Neural progenitor cell (in vitro differentiated cells): ENCODE measurements at regions not wholly inside any gene's neighbourhood (a gene's known extent, or its start where the extent isn't known, plus 50 kb on each side); places are given as distances from the start of the nearest gene placed in this dataset.

Experiments used
- DNase-seq: peaks from one replicate; pipeline ENCODE4 v3.0.0-alpha.2; 2016; ENCODE audit warnings: low spot score
- H2AFZ ChIP-seq: fragments of 200-600 bp; sonication (generic); replicated peaks from 2 replicates; pipeline ENCODE4 v1.6.1; 2016; ENCODE audit warnings: antibody characterized with exemption
- H3F3A ChIP-seq: fragments of 200-600 bp; sonication (generic); 2 replicates; pipeline ENCODE4 v1.6.1; 2016; ENCODE audit warnings: antibody characterized with exemption, low read depth
- H3K27ac ChIP-seq: fragments of 200-600 bp; sonication (generic); 2 replicates; pipeline ENCODE4 v1.5.1; 2016; ENCODE audit warnings: mild to moderate bottlenecking
- H3K27me3 ChIP-seq: fragments of 200-600 bp; sonication (generic); 2 replicates; pipeline ENCODE4 v1.6.1; 2016; ENCODE audit warnings: mild to moderate bottlenecking, moderate library complexity
- H3K36me3 ChIP-seq: fragments of 200-600 bp; sonication (generic); 2 replicates; pipeline ENCODE4 v1.5.1; 2016
- H3K4me1 ChIP-seq: fragments of 200-600 bp; sonication (generic); 2 replicates; pipeline ENCODE4 v1.6.1; 2016; ENCODE audit warnings: mixed run types
- H3K4me2 ChIP-seq: fragments of 200-600 bp; sonication (generic); 2 replicates; pipeline ENCODE4 v1.6.1; 2016
- H3K4me3 ChIP-seq: fragments of 200-600 bp; sonication (generic); 2 replicates; pipeline ENCODE4 v1.5.1; 2016
- H3K79me2 ChIP-seq: fragments of 200-600 bp; sonication (generic); 2 replicates; pipeline ENCODE4 v1.6.1; 2016; ENCODE audit warnings: low read depth
- H3K9ac ChIP-seq: fragments of 200-600 bp; sonication (generic); 2 replicates; pipeline ENCODE4 v1.6.1; 2016
- H3K9me3 ChIP-seq: fragments of 200-600 bp; sonication (generic); 2 replicates; pipeline ENCODE4 v1.5.1; 2016; ENCODE audit warnings: low read depth
- H4K20me1 ChIP-seq: fragments of 200-600 bp; sonication (generic); 2 replicates; pipeline ENCODE4 v1.6.1; 2016; ENCODE audit warnings: low read depth
- H3K27ac Mint-ChIP-seq: 3 replicates; pipeline ENCODE4 v1.8.0; 2021; ENCODE audit warnings: mixed read lengths
- H3K27me3 Mint-ChIP-seq: 2 replicates; pipeline ENCODE4 v1.8.0; 2022; ENCODE audit warnings: low read depth, mild to moderate bottlenecking, inconsistent platforms, moderate library complexity, mixed read lengths; ENCODE audit not compliant: insufficient read depth
- H3K36me3 Mint-ChIP-seq: 3 replicates; pipeline ENCODE4 v1.8.0; 2021; ENCODE audit warnings: mixed read lengths
- H3K4me1 Mint-ChIP-seq: 3 replicates; pipeline ENCODE4 v1.8.0; 2021; ENCODE audit warnings: mixed read lengths
- H3K4me3 Mint-ChIP-seq: 3 replicates; pipeline ENCODE4 v1.8.0; 2021; ENCODE audit warnings: mild to moderate bottlenecking, moderate library complexity, mixed read lengths
- H3K9me3 Mint-ChIP-seq: 3 replicates; pipeline ENCODE4 v1.8.0; 2020; ENCODE audit warnings: mixed read lengths
- EZH2 ChIP-seq: fragments of 200-600 bp; sonication (generic); IDR thresholded peaks from 2 replicates; pipeline ENCODE4 v1.6.1; 2017; ENCODE audit warnings: antibody characterized with exemption, mild to moderate bottlenecking, moderate library complexity
- EZH2phosphoT487 ChIP-seq: fragments of 200-600 bp; sonication (generic); IDR thresholded peaks from 2 replicates; pipeline ENCODE4 v1.6.1; 2017; ENCODE audit warnings: antibody characterized with exemption
- TF ChIP-seq, protein P1 (sequence below): fragments of 200-600 bp; sonication (generic); IDR thresholded peaks from 2 replicates; pipeline ENCODE4 v1.5.1; 2017; ENCODE audit warnings: antibody characterized with exemption, mild to moderate bottlenecking

DNA sequence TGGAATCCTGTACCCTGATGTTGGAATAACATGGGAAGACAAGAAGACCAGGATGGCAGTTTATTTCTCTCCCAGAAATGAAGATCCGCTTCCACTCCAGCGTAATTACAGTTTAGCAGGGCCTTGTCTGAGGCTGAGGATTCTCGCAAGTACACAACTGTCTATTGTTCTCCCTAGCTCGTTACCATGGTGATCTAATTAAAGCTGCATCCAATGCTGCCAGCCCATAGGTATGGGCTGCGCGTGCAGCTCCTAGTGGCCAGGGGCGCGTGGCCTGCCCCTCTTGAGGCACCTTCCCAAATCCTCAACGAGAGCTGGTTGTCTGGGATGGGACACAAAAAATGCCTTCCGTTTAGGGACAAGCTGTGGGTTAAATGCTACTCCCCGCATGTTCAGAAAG is 344.9 kb downstream of the CYRIA start:
- Histone ChIP-seq H3K4me2 (peak overlapping the region; percentile 51), H3K9me3 (no peaks in the 10 kb centered on the region), H3K4me3 (no peak overlapping the region), H3F3A (peaks cover 13% of the 10 kb centered on the region), H3K27ac (no peak overlapping the region), H2AFZ (no peak overlapping the region), H3K4me1 (peaks cover 60% of the 10 kb centered on the region), H3K9ac (no peak overlapping the region), H4K20me1 (no peaks in the 10 kb centered on the region), H3K27me3 (no peaks in the 10 kb centered on the region), H3K79me2 (no peaks in the 10 kb centered on the region), H3K36me3 (no peaks in the 10 kb centered on the region)
- DNase-seq, result peak; percentile 88
- H3K9me3 Mint-ChIP-seq, result no peaks in the 10 kb centered on the region
- TF ChIP-seq, protein P1, sequence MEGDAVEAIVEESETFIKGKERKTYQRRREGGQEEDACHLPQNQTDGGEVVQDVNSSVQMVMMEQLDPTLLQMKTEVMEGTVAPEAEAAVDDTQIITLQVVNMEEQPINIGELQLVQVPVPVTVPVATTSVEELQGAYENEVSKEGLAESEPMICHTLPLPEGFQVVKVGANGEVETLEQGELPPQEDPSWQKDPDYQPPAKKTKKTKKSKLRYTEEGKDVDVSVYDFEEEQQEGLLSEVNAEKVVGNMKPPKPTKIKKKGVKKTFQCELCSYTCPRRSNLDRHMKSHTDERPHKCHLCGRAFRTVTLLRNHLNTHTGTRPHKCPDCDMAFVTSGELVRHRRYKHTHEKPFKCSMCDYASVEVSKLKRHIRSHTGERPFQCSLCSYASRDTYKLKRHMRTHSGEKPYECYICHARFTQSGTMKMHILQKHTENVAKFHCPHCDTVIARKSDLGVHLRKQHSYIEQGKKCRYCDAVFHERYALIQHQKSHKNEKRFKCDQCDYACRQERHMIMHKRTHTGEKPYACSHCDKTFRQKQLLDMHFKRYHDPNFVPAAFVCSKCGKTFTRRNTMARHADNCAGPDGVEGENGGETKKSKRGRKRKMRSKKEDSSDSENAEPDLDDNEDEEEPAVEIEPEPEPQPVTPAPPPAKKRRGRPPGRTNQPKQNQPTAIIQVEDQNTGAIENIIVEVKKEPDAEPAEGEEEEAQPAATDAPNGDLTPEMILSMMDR, result peak; percentile 39
- no peak for TF ChIP-seq EZH2phosphoT487
- peaks cover 9% of the 10 kb centered on the region for H3K27me3 Mint-ChIP-seq
- H3K36me3 Mint-ChIP-seq, result no peaks in the 10 kb centered on the region
- H3K4me1 Mint-ChIP-seq, result peaks cover 78% of the 10 kb centered on the region
- H3K4me3 Mint-ChIP-seq, result no peak overlapping the region
- H3K27ac Mint-ChIP-seq, result no peak overlapping the region

DNA sequence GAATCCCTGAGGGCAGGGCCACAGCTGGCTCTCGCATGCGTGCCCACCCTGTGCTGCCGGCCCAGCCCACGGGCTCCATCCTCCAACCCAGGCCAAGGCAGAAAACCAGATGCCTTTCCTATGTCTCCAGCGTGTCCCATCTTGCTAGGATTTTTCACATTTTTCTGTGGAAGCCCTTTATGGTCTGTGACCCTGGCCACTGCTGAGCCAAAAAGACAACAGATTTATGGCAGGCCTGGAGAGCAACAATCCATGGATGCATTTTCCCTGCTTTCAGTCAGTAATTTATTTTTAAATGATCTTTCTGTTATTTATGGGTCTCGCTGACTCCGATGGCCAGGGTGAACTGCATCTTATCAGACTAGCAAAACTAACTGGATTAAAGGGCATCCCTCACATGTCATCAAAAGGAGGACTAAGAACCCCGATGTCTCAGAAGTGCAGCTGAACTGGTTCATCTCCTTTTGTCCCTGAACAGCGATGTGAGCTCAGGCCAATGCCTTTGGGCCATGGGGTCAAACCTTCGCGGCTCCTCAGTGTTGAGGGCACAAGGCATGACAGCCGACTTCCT is 346.0 kb downstream of the CYRIA start:
- no peak overlapping the region for H3K4me3 ChIP-seq
- H3K9ac ChIP-seq, result no peak overlapping the region
- H3K4me3 Mint-ChIP-seq, result no peak overlapping the region
- no peaks in the 10 kb centered on the region for H3K27me3 ChIP-seq
- no peak overlapping the region for H3K27ac Mint-ChIP-seq
- H2AFZ ChIP-seq, result no peak overlapping the region
- H3K9me3 Mint-ChIP-seq, result no peaks in the 10 kb centered on the region
- no peaks in the 10 kb centered on the region for H3K79me2 ChIP-seq
- no peak for DNase-seq
- H3K4me2 ChIP-seq, result no peak overlapping the region
- TF ChIP-seq, protein P1, result no peak
- TF ChIP-seq EZH2 (no peak), EZH2phosphoT487 (no peak)
- H3K9me3 ChIP-seq, result no peaks in the 10 kb centered on the region
- H3K27ac ChIP-seq, result no peak overlapping the region
- no peaks in the 10 kb centered on the region for H3K36me3 Mint-ChIP-seq
- H3K36me3 ChIP-seq, result no peaks in the 10 kb centered on the region
- peaks cover 69% of the 10 kb centered on the region for H3K4me1 Mint-ChIP-seq
- peaks cover 13% of the 10 kb centered on the region for H3F3A ChIP-seq
- H4K20me1 ChIP-seq, result no peaks in the 10 kb centered on the region
- H3K27me3 Mint-ChIP-seq, result peaks cover 9% of the 10 kb centered on the region
- peaks cover 52% of the 10 kb centered on the region for H3K4me1 ChIP-seq

DNA sequence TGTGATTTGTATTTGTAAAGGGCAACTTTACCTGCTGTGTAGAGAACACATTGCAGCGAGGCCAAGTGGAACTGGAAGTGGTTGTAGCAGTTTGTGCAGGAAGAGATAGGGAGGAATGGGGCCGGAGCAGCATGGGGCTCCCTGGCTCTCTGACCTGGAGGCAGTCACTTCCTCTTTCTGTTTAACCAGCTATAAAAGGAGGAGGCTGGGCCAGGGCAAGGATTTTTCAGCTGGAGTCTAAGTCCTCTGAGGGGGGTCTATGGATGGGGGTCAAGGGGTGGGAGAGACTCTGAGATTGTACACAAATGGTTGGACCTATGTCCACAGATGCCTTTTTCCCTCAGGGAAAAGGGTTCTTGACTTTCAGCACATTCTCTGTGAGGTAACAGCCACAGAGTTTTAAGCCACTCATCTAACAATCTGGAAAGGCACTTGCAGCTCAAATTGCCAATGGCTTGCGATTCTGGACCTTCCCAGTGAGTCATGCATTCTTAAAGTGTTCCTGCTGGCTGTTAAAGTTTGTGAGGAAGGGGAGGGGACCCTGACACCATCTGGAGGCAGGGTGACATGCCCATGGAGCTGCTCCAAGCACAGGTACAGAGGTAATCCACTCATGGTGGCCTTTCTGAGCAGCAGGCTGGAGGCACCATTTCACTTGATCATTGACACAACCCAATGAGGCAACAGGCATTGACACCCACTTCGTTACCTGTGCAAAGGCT is 347.0 kb downstream of the CYRIA start:
- H3K9me3 Mint-ChIP-seq, result peaks cover 3% of the 10 kb centered on the region
- peaks cover 61% of the 10 kb centered on the region for H3K4me1 Mint-ChIP-seq
- peak overlapping the region; percentile 90 for H3K27ac Mint-ChIP-seq
- Histone ChIP-seq H3K4me1 (peaks cover 48% of the 10 kb centered on the region), H3K4me2 (no peak overlapping the region), H3K9me3 (no peaks in the 10 kb centered on the region), H3K9ac (no peak overlapping the region), H3K27me3 (no peaks in the 10 kb centered on the region), H3K36me3 (no peaks in the 10 kb centered on the region), H3F3A (peaks cover 13% of the 10 kb centered on the region), H3K79me2 (no peaks in the 10 kb centered on the region), H4K20me1 (no peaks in the 10 kb centered on the region), H3K4me3 (no peak overlapping the region), H2AFZ (no peak overlapping the region), H3K27ac (no peak overlapping the region)
- DNase-seq, result peak; percentile 15
- peaks cover 5% of the 10 kb centered on the region for H3K27me3 Mint-ChIP-seq
- no peak for TF ChIP-seq EZH2phosphoT487
- TF ChIP-seq, protein P1, result no peak
- TF ChIP-seq EZH2, result no peak
- no peaks in the 10 kb centered on the region for H3K36me3 Mint-ChIP-seq
- H3K4me3 Mint-ChIP-seq, result peak overlapping the region; percentile 30
